GM12875 (cell line): ENCODE measurements at regions not wholly inside any gene's neighbourhood (a gene's known extent, or its start where the extent isn't known, plus 50 kb on each side); places are given as distances from the start of the nearest gene placed in this dataset.

ENCODE experiments used
- H3K4me3 ChIP-seq: one replicate; pipeline ENCODE4 v1.5.1; 2011; ENCODE audit warnings: low read depth, low read length, control low read depth
- TF ChIP-seq, protein P1 (sequence below): IDR thresholded peaks from 2 replicates; pipeline ENCODE4 v1.5.1; 2011; ENCODE audit warnings: low read depth, mild to moderate bottlenecking, control low read depth, inconsistent platforms, low read length, moderate library complexity, borderline replicate concordance; ENCODE audit not compliant: insufficient read depth

DNA sequence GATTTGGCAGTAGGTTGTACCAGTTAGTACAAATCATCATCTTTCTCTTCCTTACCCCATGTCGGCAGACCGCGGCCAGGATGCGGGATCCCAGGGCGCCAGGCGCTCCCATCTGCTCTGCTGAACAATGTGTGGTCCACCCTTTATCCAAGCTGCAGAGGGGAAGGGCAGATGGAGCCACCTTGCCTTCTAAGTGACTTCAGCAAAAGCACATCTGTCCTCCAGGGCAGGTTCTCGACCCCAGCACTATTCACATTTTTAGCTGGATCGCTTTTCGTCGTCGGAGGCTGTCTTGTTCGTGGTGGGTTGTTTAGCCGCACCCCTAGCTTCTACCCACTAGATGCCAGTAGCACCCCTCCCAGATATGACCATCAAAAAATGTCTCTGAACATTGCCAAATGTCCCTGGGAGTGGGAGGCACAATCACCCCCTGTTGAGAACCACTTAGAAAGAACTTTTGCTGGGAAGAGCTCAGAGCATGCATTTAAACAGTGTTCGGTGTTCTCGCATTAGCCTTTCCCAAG is 58.1 kb upstream of the SIM2 start:
- TF ChIP-seq, protein P1, sequence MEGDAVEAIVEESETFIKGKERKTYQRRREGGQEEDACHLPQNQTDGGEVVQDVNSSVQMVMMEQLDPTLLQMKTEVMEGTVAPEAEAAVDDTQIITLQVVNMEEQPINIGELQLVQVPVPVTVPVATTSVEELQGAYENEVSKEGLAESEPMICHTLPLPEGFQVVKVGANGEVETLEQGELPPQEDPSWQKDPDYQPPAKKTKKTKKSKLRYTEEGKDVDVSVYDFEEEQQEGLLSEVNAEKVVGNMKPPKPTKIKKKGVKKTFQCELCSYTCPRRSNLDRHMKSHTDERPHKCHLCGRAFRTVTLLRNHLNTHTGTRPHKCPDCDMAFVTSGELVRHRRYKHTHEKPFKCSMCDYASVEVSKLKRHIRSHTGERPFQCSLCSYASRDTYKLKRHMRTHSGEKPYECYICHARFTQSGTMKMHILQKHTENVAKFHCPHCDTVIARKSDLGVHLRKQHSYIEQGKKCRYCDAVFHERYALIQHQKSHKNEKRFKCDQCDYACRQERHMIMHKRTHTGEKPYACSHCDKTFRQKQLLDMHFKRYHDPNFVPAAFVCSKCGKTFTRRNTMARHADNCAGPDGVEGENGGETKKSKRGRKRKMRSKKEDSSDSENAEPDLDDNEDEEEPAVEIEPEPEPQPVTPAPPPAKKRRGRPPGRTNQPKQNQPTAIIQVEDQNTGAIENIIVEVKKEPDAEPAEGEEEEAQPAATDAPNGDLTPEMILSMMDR: no peak
- no peak overlapping the region for H3K4me3 ChIP-seq

DNA sequence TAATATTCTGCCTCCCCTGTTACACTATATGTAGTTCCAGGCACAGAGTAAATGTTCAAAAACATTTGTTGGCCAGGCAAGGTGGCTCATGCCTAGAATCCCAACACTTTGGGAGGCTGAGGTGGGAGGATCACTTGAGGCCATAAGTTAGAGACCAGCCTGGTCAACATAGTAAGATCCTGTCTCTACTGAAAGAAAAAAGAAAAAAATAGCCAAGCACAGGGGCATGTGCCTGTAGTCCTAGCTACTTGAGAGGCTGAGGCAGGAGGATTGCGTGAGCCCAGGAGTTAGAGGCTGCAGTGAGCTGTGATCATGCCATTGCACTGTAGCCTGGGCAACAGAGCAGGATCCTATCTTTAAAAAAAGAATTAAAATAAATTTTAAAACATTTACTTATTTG is 57.6 kb upstream of the SIM2 start:
- TF ChIP-seq, protein P1: no peak
- no peak overlapping the region for H3K4me3 ChIP-seq

DNA sequence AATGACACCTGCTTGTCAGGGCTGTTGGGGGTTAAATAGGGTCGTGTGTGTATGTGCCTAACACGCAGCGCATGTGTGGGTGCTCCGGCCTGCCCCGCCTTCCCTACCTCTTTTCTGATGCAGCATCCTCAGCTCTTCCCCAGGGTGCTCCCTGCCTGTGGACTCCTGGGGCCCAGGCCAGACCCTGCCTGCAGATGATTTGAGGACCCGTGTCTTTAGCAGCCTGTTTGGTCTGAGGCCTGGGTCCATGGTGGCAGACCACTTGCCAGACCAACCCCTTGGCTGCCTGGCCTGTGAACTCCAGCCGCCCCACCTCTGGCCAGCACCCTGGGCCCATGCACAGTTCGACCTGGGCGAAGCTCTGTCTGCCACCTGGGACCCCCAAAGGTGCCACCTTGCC is 57.0 kb upstream of the SIM2 start:
- H3K4me3 ChIP-seq: no peak overlapping the region
- TF ChIP-seq, protein P1: no peak

DNA sequence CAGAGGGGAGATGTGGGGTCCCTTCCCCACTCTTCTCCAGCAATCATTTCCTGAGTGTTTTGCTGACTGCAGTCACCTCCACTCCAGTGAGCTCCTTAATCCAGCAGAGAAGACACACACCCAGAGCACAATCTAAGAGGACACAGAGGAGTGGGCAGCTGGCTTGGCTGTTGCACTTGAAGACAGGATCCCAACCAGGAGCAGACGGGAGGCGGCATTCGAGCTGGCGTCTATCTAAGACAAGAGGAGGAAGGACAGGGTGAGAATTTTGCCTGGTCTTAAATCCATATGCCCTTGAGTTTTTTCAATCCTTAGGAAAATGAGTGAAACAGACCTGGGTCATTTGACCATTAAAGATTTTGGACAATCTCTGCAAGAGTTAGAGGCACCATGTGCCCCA is 56.1 kb upstream of the SIM2 start:
- TF ChIP-seq, protein P1: no peak
- no peak overlapping the region for H3K4me3 ChIP-seq

DNA sequence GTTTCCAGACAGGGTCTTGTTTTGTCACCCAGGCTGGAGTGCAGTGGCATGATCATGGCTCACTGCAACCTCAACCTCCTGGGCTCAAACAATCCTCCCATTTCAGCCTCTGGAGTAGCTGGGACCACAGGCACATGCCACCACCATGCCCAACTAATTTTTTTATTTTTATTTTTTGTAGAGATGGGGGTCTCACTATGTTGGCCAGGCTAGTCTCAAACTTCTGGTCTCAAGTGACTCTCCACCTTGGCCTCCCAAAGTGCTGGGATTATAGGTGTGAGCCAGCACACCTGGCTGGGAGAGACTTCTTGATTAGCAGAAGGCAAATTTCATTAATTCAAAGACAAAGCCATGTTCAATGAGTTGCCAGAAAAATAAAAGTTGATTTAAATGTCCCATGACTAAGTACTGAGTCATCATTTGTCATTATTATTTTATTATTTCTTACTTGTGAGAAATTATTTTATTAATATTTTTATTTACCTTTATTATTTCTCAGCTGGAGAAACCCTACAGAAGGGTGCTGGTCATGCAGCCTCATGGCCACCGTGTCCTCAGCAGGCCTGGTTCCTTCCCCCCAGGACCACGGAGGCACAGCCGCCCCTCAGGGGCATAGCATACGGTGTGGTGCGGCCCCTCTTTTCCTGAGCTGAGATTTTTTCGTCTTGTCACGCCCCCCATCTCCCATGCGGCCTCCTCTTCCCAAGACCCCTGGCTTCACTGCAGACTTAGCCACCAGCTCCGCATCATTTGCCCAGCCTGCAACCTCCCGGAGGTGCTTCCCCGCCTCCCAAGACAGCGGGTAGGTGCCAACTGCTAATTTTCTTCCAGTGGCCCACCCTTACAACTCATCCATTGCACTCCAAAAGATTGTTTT is 55.3 kb upstream of the SIM2 start:
- H3K4me3 ChIP-seq: no peak overlapping the region

DNA sequence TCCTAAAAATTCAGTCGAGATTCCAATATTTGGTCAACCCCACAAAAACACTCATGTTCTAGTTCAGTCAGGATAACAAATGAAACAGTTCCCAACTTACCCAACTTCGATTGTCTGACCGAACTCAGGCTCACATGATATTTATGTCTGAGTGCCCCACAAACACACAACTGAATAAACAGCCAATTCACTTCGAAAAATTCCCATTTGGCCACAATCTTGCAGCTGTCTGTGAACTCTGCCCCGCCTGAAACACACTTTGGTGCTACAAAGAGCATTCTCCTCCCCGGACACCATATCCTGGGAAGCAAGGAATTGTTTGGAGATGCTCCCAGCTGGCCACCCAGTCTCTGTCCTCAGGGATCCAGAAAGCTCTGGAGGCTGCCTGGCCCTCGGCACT is 52.9 kb upstream of the SIM2 start:
- TF ChIP-seq, protein P1: no peak
- H3K4me3 ChIP-seq: no peak overlapping the region

More for the DNA sequence above, 55.3 kb upstream of the SIM2 start:
- TF ChIP-seq, protein P1: no peak

DNA sequence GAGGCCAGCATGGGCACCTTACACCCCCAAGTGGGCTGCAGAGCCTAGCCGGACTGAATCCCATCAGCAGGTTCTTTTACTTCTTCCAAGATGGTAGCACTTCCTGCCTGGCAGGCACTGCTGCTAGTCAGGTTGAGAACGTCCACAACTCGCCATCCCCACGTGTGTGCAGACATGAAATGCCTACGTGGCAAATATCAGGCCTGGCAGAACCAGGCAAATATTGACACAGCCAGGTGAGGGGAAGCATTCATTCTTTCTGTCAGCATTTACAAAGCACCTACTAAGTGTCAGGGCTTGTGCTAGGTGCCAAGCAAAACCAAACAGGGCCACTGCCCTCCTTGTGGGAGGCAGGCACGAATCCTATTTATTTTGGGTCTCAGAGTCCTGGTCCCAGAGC is 52.3 kb upstream of the SIM2 start:
- TF ChIP-seq, protein P1: no peak
- H3K4me3 ChIP-seq: no peak overlapping the region
